NK-92 (cell line): ENCODE measurements at regions not wholly inside any gene's neighbourhood (a gene's known extent, or its start where the extent isn't known, plus 50 kb on each side); places are given as distances from the start of the nearest gene placed in this dataset.
"Not testable (repeated sequence)": the region's sequence is repeated elsewhere in the genome, so short reads cannot be mapped to it uniquely, and the experiment has no call there.

Experiments used
- DNase-seq: peaks from one replicate; lab custom pipeline; 2025; ENCODE audit not compliant: unreplicated experiment; lab: John Stamatoyannopoulos, UW

DNA sequence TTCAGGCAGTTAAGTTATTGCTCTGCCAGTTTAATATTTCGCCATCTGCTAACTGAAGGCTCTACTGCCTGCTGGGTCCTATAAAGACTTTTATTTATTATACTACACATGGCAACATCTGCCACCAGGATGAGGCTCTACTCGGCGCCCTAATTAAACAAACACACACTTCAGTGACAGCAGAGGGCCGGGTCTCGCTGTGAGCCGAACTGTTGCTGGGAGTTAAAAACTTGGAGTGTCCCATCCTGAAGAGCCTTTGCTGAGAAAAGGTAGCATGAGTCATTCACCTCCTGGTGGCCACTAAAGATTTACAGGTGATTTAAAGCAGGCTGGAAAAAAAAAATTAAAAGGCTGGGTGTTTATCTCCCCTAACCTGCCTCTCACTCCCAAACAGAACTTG, 183.7 kb downstream of the NPIPA8 start:
- DNase-seq: not testable (repeated sequence)

DNA sequence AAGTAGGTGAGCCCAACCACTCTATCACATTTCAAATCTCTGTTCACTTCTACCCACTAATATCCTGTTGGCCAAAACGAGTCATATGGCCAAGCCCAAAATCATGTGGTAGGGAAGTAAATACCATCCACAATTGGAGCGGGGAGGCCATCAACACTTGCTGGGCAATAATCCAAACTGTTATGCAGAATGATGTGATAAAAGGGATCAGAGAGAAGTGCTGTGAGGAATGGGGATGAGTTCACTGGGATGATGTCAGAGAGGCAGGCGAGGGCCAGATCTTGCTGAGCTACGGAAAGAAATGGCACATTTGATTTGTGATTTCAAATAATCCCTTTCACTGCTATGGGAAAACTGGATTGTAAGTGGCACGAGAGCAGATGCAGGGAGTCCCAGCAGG, 188.4 kb downstream of the NPIPA8 start:
- not testable (repeated sequence) for DNase-seq

DNA sequence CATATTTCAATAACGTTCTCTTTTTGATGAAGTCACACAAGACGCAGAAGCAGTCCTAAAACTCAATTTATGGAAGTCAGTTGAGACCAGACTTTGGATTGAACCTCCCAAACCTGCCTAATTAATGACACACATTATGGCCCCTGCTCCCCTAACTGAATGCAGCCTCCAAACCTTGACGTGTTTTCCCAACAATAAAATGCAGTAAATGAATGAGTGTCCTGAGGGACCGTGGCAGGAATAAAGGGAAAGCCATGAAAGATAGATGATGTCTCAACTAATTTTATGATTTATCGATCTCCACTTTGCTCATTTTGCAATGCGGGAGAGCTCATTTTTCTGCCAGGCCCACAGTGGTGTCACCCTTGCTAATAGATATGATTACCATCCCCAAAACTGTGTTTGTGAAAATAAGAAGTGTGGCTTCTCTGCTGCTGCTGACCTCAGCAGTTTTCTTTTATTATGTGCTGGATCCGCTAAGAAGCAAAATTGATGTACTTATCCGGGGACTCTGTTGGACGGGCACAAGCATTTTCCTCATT, 189.9 kb downstream of the NPIPA8 start:
- DNase-seq: not testable (repeated sequence)

DNA sequence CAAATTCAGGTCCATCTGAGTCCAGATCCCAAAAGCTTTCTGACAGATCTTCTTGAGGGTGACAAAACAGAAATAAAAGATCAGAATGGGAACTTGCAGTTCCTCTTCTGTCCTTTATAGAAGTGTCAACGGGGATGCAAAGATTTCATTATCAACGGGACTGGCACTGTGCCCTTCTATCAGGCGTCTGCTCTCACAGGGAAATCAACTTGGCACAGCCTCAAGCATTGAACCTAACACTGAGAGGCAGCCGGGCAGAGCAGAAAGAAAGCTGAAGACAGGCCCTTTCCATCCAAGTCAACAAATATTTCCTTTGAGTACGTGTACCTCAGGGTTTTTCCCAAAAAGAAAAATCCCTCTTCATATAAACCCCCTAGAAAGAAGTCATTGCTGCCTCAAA, 194.5 kb downstream of the NPIPA8 start:
- DNase-seq: not testable (repeated sequence)

DNA sequence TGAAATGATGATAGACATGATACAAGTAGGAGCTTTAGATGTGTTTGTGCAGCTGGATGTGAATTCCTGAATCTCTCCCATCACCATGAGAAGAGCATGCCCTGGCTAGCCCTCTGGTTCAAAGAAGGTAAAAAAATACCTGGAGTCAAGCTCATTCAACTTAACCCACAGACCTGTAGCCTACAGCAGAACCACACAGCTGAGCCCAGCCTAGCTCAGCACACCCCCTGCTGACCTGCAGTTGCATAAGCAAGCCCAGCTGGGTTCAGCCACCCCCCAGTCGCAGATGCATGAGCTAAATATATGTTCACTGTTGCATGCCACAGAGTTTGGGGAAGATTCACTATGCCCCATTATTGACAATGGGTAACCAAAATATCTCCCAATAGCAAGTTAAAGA, 200.2 kb downstream of the NPIPA8 start:
- DNase-seq: not testable (repeated sequence)

DNA sequence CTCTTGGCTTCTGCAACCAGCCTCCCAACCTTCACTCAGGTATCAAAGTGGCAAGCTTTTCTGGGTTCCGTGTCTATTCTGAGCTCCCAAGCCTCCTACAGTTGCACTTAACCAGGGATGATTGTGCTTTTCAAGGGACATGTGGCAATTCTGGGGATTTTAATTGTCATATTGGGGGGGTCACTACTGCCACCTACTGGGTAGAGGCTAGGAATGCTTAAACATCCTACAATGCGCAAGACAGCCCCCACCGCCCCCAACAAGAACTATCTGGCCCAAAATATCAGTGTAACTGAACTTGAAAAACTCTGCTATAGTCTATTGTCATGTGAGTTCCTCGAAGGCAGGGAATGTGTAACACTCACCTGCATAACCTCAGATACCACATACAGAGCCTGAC, 201.5 kb downstream of the NPIPA8 start:
- not testable (repeated sequence) for DNase-seq

DNA sequence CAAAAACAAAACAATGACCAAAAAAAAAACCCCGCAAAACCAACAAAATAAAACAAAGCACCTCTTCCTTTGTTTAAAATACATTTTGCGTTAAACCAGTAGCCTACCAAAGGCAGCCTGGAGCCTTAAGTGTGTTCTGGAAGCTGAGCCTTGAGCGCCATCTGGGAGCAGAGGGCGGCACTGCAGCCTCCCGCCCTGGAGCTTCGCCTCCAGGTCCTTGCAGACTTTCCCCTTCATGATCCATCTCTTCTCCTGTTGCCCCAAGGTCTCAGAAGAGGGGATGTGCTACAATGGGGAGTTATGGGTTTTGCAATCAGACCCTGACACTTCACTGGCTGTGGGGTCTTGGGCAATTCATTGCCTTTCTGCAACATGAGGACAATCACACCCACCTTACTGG, 204.9 kb downstream of the NPIPA8 start:
- DNase-seq: not testable (repeated sequence)

DNA sequence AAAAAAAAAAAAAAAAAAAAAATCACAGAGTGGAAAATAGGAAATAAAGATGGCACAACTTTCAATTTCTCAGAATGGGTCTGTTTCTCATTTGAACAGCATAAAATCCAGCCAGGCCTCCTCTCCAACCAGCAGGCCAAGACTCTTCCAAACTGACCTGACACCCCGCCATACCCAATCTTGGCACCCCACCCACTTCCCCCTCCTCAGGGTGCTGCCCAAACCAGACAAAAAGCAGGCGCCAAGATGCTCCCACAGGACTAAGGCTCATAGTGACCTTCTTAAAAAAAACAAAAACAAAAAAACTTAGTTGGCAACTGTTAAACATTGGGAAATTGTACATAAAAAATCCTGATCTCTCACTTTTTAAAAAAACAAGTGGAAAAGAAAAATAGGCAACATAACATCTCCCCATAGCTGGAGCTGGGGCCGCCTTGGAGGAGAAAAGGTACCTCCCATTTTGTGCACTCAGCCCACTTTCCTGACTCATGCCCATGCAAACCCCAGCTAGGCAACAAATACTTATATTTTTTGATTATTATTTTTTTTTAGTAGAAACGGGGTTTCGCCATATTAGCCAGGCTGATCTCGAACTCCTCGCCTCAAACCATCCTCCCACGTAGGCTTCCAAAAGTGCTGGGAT, 205.9 kb downstream of the NPIPA8 start:
- not testable (repeated sequence) for DNase-seq

DNA sequence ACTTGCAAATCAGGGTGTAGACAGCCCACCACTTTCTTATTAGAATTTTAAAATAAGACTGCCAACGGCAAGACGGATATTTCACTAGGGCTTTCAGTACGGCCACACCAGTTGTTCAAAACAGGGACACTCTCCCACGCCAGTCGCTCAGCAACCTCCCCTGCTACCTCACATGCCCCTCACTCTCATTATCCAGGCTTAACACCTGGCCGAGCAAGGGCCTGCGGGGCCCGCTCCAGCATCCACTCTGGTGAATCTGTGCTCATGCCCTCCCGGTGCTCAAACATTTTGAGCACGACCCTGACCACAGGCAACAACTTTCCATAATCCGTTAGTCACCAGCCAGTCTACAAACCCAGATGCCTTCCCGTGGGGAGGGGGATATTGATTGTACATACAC, 209.5 kb downstream of the NPIPA8 start:
- DNase-seq: not testable (repeated sequence)

DNA sequence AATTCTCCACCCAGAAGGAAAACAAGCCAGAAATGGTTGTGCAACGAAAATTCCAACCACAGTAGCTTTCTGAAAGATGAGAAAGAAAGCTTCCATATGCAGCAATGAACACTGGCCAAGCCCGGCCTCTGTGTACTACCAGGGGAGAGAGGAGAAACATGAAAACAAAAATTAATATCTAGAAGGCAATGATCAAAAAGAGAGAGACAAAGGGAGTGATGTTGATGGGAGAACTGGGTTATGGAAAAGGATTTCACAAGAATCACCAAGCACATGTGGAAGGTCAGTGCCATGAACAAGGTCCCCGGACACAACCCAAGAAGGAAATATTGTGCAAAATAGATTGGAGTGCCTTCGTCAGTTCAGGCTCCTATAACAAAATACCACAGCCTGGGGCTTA, 217.4 kb downstream of the NPIPA8 start:
- DNase-seq: not testable (repeated sequence)

DNA sequence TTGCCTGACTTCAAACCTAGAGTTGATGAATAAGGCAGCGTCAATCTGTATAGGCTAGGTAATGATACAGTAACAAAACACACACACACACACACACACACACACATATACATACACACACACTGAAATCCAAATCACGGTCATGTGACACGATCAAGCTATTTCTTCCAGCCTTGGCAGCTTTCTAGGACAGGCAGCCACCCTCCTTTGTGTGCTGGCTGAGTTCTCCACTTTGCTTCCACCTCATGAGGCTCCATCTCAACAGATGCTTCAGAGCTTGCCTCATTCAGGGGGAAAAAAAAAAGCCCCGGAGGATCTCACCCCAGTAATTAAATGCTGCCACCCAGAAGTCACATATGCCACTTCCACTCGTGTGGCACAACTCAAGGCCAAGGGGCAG, 217.9 kb downstream of the NPIPA8 start:
- not testable (repeated sequence) for DNase-seq

DNA sequence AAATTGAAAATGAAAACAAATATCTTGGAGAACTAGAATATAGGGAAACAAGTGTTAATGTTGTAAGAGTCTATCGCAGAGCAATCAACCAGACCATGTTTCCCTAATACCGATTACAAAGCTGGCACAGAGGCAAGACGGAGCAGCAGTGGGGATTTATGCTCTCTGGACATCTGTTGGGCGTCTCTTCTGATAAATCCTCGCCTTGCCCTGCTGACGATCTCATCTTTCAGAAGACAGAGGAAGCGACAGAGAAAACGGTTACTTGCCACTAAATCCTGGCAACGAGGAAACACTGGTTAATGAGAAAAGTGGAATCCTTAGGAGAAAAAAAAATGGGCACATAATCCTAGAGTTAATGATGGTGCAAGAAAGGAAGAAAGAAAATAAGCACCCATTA, 218.5 kb downstream of the NPIPA8 start:
- not testable (repeated sequence) for DNase-seq

DNA sequence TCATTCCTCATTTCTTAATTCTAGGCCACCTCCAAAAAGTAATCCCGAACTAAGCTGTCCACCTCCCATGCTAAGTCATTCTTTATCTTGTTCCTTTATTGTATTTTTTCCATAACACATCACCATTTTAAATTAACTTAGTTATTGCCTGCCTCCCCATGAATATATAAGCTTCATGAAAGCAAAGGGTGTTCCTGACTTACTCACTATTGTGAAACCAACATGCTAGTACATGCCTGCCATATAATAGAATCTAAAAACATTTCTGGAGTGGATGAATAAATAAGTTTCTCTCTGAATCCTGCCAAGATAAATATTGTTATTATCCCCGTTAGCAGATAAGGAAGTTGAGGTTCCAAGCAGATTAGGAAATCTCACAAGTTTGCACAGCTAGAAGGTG, 232.1 kb downstream of the NPIPA8 start:
- DNase-seq: not testable (repeated sequence)

DNA sequence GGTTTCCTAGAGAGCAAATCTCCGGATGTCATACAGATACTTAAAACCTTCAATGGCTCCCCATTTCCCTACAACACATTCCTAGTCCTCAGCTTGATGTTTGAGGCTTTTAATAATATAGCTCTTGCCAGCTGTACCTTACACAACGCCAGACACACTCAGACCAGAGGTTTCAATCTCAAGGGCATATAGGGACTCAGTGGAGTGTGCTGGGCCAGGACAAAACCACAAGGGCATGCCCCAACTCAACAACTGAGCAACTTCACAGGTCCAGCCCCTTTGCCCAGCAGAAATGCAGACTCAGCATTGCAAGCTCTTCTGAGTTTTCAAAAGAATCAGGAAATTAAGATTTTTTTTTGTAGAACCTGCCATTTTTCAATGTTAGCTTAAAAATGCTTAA, 235.5 kb downstream of the NPIPA8 start:
- DNase-seq: not testable (repeated sequence)

DNA sequence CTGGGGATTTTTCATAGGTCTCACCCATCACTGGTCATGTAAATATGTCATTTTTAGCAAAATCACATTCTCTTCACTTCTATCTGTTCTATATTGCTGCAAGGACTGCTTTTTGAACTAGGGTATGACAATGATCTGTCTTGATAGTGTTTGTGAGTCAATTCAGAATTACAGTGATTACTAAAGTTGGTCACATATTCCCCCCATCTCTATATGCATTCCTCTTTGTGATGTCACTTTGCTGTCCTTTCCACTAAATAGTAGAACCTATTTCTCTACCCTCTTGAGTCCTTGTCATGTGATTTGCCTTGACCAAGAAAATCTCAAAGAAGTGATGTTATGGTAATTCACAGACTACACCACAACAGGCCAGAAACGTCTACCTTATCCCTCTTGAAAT, 243.9 kb downstream of the NPIPA8 start:
- not testable (repeated sequence) for DNase-seq

DNA sequence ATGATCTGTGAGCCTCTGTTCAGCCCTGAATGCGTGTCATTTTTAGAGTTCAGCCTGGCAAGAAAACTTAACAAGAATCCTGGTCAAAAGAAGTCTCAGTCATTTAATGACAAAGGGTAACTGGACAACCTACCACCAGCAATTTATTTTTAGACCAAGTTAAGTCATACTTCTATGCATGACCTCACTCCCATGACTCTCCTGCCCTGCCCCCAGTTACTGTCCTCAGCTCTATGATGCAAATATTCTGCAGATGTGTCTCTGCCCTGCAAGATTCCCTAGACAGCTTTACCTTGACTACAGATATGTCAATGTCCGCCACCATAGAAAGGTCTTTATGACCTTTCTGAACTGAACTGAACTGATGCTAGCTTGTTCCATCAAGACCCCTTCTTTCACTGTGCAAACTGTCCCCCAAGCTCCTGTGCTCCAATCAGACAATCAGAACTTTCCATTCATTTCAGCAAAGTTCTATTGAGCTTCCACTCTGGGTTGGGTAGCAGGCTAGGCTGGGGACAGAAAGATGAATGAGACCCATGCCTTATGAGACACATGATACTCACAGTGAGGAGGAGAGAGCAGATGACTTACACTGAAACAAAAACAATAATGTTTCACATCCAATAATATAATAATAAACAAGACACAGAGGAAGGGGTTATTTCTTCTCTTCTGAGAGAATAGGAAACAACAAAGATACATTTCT, 255.7 kb downstream of the NPIPA8 start:
- not testable (repeated sequence) for DNase-seq

DNA sequence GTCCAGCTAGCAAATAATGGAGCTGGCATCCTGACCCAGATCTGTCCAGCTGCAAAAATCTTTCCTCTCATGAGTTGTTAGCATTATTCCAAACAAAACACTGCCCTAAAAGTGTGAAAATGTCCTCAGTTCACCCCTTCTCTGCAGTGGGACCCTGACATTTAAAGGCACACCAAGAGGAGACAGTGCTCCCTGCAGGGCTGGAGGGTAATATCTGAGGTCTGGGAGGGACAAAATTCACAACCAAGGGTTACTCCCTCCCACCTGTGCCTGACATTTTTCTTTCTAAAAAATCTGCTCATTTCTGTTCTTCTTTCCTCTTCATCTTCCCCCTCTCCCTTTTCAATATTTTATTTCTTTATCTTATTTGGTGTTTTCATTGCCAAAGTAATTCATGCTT, 258.6 kb downstream of the NPIPA8 start:
- not testable (repeated sequence) for DNase-seq

DNA sequence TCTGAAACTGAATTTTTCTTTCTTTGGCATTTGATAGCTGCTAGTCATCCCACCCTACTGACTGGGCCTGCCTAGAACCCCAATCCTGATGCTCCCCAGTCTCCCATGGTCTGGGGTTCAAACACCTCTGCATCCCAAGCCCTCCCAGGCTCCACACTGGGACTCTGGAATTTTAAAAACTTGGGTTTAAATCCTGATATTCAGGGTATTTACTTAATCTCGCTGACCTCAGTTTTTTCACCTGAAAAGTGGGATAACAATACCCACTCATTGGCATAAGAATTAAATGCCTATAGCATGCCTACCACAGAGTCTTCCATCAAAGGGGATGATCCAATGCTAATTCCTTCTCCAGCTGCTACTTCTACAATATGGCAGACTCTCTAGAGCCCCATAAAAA, 264.4 kb downstream of the NPIPA8 start:
- DNase-seq: no peak

DNA sequence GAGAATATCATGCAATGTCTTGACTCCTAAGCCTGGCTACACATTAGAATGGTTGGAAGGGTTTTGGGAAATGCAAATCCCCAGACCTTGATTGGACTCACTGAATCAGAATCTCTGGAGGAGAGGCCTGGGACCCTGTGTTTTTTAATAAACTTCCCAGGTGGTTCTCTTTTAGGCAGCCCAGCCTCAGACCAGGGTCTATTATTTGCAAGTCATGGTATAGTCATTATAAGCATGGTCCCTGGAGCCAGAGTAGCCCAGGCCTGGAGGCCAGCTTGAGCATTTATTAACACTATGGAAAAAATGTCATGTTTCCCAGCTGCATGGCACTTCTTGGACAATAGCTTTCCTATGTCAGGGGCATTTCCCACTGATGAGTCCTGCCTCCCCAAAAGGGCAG, 266.9 kb downstream of the NPIPA8 start:
- DNase-seq: no peak

DNA sequence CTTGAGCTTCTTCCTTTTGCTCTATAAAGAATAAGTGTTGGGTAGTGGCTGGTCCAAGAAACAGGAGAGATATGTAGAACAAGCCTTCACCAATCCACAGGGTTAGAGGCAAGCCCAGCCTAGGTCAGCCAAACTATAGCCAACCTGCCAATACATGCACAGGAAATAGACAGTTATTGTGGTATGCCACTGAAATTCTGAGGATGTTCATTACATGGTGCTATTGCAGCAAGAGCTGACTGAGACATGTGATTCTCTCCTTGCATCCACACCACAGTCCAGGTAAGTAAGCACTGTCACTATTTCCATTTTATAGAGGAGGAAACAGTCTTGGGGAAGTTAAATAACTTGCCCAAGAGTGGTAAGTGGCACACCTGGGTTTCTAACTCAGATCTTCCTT, 268.1 kb downstream of the NPIPA8 start:
- no peak for DNase-seq

DNA sequence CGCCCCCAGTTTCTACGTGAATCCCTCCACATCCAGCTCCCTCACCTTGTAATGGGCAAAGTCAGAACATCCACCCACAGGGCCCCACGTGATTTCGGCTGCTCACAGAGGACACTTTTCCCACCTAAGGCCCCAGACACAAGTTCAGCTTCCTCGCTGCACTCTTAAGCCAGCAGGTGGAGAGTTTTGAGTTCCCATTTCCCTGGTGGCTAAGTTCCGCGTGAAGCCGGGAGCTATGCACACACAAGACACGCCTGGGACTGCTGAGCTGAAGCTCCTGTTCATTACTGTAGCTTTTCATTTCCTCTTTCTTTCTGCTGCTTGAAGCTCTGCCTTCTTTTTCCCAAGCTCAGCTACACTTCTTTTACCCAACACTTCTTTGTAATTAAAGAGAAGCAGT, 273.8 kb downstream of the NPIPA8 start:
- no peak for DNase-seq

DNA sequence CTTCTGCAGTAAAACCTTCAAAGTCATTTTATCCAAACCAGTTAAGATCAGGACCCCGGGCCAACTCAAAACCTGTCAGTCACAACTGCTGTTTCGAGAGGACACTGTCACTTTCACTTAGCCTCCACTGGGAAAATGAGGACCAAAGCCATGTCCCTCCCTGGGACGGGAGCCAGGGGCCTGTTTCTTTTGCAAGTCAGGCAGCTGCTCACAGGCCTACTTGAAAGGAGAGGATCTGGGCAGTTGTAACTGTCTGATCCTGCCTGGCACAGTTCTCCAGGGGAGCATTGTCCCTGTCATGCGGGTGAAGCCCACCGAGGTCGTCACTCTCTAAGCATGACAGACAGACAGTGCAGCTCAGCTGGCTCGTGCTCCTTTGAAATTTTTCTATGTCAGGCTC, 276.2 kb downstream of the NPIPA8 start:
- DNase-seq: no peak
